HG02588 (cell line): ENCODE measurements at regions not wholly inside any gene's neighbourhood (a gene's known extent, or its start where the extent isn't known, plus 50 kb on each side); places are given as distances from the start of the nearest gene placed in this dataset.
A peak's percentile ranks its signal among the peaks of the same experiment; 100 is the strongest.

Experiments
- ATAC-seq: cut with Tn5 transposase; IDR thresholded peaks from one replicate; pipeline ENCODE4 v1.9.1; 2021; ENCODE audit warnings: mild to moderate bottlenecking, moderate library complexity; ENCODE audit not compliant: unreplicated experiment

- ATAC-seq: peak; percentile 43
Observed at GRCh38 chr6:26196846-26197635, 109.8 kb downstream of the HFE start.

DNA sequence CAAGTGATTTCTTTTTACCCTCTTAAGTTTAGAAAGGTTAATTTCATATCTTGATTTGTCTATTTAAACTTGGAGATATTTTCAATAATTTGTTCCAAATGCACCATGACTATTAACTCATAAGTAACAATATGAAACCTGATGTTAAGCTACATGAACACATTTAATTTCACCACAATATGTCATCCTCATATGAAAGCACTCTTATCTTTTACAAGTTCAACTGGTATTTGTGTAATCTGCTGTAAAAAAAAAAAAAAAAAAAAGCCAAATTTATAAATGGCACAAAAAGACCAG lies 110.4 kb downstream of the HFE start:
- no peak for ATAC-seq

GRCh38 chr6:26197933-26198721 lies 110.9 kb downstream of the HFE start:
- no peak for ATAC-seq

- ATAC-seq: peak; percentile 4
Observed at GRCh38 chr6:26198722-26199056, 111.5 kb downstream of the HFE start.

DNA sequence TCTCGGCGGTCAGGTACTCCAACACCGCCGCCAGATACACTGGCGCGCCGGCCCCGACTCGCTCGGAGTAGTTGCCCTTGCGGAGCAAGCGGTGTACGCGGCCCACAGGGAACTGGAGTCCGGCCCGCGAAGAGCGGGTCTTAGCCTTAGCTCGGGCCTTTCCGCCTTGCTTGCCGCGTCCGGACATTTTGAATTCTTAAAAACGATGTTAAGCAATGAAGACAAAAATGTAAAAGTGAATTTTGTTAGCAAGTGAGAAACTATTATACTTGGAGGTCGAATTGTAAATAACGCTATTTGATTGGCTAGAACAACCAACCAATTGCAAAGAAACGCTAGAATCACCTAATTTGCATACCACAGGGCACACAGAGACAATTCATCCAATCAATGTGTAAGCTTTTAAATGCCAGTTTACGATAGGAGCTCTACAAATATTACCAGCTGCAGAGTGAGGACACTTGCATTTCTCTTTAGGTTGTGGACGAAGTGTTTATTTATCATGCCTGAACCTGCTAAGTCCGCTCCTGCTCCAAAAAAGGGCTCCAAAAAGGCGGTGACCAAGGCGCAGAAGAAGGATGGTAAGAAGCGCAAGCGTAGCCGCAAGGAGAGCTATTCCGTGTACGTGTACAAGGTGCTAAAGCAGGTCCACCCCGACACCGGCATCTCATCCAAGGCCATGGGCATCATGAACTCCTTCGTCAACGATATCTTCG lies 112.0 kb downstream of the HFE start:
- ATAC-seq: peak; percentile 48

- no peak for ATAC-seq
Observed at GRCh38 chr6:26199773-26200764, 112.8 kb downstream of the HFE start.

DNA sequence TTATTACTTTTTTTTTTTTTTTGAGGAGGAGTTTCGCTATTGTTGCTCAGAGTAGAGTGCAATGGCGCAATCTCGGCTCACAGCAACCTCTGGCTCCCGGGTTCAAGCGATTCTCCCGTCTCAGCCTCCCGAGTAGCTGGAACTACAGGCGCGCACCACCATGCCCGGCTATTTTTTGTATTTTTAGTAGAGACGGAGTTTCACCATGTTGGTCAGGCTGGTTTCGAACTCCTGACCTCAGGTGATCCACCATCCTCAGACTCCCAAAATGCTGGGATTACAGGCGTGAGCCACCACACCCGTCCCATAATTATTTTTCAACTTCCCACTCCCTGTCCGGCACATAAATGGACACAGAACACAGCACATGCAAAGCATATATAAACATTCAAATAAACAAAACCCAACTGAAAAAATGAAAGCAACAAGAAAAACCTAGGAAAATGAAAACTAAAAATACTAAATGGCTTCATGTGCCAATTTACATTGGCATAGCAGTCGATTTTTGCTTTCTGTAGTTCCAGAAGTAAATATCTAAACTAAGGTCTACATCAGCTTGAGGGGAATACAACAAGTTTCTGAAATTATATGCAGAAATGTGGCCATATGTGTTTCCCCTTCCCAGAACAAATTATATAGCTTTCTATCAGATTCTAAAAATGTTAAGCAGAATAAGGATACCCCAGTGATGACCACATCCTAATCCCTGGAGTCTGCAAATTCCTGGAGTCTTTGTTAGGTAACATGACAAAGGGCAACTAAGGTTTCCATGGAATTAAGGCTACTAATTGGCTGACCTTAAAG lies 113.9 kb downstream of the HFE start:
- ATAC-seq: no peak

GRCh38 chr6:26202201-26202611 lies 115.0 kb downstream of the HFE start:
- ATAC-seq: no peak

GRCh38 chr6:26202811-26203583 lies 115.8 kb downstream of the HFE start:
- ATAC-seq: no peak

- peak; percentile 53 for ATAC-seq
Observed at GRCh38 chr6:26204332-26205160, 117.3 kb downstream of the HFE start.

- ATAC-seq: peak; percentile 43
Observed at GRCh38 chr6:26205161-26205624, 118.0 kb downstream of the HFE start.

- no peak for ATAC-seq
Observed at GRCh38 chr6:26205625-26206574, 118.7 kb downstream of the HFE start.

DNA sequence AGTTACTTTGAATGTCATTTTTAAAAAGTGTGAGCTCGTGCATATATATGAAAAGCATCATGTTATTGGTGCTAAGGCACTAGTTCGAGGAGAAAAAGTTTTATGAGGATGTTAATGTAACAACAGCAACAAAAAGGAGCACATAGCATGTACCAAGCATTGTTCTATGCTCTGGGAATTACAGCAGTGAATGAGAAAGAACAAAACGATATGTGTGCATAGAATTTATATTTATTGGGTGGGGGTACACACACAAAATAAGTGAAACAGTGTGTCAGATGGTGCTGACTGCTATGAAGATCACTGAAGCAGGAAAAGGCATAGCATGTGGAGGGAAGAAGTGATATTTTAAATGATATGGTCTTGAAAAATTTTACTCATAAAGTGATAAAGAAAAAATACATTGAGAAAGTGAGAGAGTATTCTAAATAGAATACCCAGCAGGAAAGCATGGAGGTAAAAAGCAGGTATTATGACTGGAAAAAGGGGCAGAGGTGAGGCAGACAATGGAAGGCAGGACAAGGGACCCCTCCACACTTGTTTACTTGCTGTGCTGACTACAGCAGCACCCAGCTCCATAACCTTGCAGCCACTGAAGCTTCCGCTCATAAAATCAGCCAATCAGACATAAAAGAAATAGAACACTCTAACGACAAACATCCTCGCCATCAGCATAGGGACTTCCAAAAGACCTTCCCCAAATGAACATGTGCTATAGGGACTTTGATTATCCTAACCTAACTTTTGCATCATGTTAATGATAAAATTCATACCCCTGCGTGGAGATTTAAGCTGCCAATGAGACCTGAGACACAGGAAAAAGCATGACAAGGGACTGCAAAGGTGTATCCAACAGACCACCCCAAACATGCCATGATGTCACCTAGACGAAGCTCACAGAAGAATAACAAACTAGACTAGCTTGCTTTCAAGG lies 119.9 kb downstream of the HFE start:
- no peak for ATAC-seq

DNA sequence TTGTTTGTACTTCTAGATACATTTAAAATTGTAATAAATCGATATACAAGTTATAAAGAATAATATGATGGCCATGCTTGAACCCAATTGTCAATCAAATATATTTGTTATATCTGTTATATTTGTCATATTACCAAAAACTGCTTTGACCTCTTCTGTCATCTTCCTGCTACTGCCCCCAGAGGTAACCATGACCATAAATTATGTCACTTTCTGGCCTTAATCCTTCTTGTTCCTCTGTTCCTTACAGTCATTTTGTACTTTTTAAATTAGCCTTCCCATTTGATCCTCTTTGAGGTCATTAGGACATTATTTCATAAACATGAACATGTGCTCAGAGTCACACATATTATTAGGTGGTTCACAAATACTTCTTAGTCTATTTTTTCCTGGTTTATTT lies 124.7 kb downstream of the HFE start:
- ATAC-seq: no peak

DNA sequence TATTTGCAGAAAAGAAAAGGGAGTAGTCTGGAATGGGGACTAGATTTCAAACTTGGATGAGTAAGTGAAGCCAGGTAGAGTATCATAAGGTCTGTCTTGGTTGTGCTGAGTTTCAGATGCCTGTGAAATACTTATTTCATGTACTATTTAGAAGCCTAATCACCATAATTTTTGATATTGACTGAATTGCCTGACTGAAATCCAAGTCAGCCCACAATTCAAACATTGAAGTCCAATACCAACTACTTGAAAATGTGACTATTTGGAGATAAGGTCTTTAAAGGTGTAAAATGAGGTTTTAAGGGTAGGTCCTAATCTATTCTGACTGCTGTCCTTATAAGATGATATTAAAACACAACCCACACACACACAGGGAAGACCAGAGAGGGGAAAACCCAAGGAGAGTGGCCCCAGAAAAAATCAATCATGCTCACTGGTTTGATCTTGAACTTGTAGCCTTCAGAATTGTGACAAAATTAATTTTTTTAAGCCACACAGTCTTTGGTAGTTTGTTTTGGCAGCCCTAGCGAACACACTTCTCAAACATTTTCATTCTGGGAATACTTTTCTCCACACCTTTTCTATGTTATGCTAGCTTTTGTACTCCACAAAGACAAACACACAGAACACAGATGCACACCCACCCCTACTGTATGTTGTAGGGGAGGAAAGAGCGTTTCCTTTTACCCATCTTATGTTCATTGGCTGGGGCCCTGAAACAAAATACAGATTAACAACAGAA lies 126.3 kb downstream of the HFE start:
- ATAC-seq: no peak
